PC-3 (cell line): ENCODE measurements at regions not wholly inside any gene's neighbourhood (a gene's known extent, or its start where the extent isn't known, plus 50 kb on each side); places are given as distances from the start of the nearest gene placed in this dataset.

Source experiments
- CTCF ChIP-seq: fragments of 300-600 bp; sonication (generic); conservative IDR thresholded peaks from 2 replicates; pipeline ENCODE4 v1.5.1; 2017; ENCODE audit warnings: antibody characterized with exemption, low read depth, mild to moderate bottlenecking, low read length
- EZH2 ChIP-seq: fragments of 300-600 bp; sonication (generic); IDR thresholded peaks from one replicate; pipeline ENCODE4 v1.6.1; 2017; ENCODE audit warnings: antibody characterized with exemption, mild to moderate bottlenecking, low read length; ENCODE audit not compliant: unreplicated experiment

- no peak for TF ChIP-seq CTCF
- TF ChIP-seq EZH2: no peak
Measured at GRCh38 chr15:96501362-96501761, 170.9 kb downstream of the NR2F2 start.
